GM19238 (cell line): ENCODE measurements at regions not wholly inside any gene's neighbourhood (a gene's known extent, or its start where the extent isn't known, plus 50 kb on each side); places are given as distances from the start of the nearest gene placed in this dataset.
"Not testable (repeated sequence)": the region's sequence is repeated elsewhere in the genome, so short reads cannot be mapped to it uniquely, and the experiment has no call there.

Experiments
- DNase-seq: peaks from one replicate; pipeline ENCODE4 v3.0.0; 2011; ENCODE audit warnings: low spot score; ENCODE audit not compliant: insufficient read length

DNA sequence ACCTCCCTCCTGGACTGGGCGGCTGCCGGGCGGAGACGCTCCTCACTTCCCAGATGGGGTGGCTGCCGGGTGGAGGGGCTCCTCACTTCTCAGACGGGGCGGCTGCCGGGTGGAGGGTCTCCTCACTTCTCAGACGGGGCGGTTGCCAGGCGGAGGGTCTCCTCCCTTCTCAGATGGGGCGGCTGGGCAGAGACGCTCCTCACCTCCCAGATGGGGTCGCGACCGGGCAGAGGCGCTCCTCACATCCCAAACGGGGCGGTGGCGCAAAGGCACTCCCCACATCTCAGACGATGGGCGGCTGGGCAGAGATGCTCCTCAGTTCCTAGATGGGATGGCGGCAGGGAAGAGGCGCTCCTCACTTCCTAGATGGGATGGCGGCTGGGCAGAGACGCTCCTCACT, 305.5 kb downstream of the SLITRK5 start:
- not testable (repeated sequence) for DNase-seq

DNA sequence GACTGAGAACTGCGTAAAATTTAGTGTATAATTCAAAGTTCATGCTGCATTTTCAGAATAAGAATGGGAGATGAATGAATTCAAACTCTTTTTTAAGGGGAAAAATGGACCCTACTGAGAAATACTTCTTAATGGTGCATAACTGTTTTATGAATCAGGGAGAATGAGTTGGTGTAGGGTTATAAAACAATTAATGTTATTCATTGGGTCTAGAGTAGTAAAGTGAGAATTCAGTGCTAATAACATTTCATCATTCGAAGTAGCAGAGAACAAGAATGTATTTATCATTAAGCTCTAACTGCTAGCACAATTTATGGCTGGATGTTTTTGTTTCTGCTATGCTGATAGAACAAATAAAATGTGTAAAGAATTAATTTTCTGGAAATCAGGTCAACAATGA, 310.2 kb downstream of the SLITRK5 start:
- no peak for DNase-seq

DNA sequence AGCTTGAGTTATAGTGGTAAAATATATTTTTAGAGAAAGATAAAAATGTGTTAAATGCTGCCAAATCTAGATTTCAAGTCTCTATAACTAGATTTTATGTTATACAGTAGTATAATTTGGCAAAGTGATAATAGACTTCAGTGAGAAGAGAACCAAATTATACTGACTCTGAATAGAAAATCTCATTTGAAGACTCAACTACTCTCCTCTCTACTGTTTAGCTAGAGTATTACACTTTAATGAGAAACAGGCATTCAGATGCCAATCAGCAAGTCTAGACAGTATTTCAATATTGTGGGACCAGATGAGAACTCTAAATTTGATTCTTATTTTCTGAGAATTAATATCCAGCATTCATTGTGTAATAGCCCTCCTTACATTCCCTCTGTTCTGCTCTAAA, 311.2 kb downstream of the SLITRK5 start:
- DNase-seq, result no peak

DNA sequence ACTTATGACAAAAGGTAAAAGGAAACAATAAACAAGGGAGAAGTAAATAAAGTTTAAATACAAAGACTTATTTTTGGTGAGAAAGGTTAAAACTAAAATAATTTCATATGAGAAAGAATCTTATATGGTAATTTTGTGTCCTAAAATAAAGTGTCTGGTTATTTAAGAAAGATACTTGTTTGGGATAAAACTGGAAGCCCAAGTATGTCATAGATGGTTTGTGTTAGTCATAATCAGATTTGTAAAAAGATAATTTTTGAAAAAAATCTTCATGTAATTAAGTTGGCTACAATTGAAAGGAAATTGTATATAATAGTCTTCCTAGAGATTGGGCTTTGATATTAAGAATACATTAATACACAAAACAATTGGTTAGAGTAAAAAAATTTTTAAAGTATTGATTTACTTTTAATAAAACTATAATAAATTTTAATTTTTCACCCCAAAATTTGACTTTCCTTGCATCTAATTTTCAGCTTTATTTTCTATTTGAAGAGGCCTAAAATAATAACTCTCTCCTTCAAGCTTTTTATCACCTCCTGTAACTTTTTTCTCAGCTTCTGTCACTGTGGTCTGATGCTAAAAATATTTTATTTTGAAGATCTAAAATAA, 315.6 kb downstream of the SLITRK5 start:
- no peak for DNase-seq

DNA sequence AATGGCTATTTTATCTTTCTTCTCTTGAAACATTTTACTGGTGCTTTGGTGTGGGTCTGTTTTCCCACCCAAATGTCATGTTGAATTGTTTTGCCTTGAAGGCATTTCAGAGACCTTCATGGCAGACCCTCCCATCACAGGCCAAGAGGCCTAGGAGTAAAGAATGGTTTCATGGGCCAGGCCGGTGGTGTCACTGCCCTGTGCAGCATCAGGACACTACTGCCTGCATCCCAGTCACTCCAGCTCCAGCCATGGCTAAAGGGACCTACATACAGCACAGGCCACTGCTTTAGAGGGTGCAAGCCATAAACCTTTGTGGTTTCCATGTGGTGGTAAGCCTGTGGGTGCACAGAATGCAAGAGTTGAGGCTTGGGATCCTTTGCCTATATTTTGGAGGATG, 326.9 kb downstream of the SLITRK5 start:
- DNase-seq, result no peak

DNA sequence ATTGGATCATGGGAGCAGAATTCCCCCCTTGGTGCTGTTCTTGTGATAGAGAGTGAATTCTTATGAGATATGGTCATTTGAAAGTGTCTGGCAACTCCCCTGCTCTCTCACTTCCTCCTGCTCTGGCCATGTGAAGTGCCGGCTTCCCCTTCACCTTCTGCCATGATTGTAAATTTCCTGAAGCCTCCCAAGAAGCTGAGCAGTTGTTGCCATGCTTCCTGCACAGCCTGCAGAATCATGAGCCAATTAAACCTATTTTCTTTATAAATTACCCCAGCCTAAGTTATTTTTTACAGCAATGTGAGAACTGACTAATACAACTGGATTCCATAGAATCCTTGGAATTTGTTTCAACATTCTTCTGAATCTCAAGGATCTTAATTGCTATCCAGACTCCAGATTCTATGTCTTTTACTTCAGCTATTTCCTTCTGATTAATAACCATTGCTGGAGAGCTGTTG, 328.1 kb downstream of the SLITRK5 start:
- no peak for DNase-seq

DNA sequence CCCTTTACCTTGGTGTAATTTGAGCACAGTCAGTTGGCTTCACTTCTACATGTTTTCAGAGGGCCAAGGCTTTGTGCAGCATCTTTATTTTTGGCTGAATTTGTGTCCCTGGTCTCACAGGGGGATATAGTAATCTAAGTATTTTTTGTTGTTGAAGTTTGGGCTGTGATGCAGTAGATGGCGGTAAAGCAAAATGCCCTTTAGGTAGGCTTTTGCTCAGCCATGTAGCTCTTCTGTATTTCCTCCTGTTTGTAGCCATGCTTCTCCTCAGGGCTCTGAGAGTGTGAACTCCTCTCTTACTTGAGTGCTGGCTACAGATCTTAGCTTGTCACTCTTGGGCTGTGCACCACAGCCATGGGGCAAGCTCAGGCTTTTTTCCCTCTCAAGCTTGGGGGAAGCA, 328.6 kb downstream of the SLITRK5 start:
- no peak for DNase-seq

DNA sequence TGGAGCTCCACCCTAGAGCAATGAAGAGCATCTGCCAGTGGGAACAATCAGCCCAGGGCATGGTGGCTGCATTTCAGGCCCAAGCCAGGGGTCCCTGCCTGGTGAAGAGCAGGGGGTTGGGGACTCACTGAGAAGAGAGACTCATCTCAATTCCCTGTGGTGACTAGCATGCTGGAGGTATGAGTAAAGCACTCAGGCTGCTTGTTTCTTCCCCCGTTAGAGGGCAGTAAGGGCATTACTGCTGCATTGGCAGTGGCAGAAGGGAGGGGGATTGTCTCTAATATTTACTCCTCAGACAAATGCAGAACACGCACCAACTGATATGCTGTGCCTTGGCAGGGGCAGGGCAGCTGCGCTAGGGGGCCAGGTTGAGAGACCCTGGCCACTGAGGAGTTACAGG, 329.1 kb downstream of the SLITRK5 start:
- no peak for DNase-seq

DNA sequence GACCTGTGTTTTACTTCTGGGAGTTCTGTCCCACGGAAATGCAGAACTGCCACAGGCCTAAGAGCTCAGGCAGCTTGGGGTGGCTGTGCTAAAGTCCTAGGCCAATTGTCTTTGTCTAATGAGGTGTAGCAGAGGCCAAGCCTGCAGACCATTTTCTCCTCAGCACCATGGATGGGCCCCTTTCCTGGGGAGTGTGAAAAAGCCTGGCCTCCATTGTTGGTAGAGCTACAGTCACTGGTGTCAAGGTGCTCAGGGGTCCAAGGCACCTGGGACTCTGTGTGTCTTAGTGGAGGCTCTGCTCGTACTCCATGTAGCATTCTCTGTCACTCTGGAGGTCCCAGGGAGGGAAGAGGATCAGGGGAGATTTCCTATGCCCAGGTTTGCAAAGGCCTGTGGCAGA, 329.6 kb downstream of the SLITRK5 start:
- no peak for DNase-seq

DNA sequence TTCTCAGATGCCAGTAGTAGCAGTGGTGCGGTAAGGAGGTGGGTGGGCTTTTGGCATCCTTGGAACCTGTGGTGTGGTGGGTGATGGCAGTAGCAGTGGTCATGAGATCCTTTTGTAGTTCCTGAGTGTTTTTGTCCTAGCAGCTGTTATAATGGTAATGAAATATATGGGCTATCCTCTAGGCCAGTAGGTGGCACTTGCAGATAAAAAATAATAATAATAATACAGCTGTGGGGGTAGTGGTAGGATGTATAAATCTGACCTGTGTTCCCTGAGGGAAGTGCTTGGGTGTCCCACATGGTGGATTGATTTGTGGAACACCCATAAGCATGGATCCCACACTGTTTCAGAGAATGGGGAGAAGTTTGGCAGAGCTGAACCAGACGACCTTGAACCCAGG, 334.0 kb downstream of the SLITRK5 start:
- no peak for DNase-seq

DNA sequence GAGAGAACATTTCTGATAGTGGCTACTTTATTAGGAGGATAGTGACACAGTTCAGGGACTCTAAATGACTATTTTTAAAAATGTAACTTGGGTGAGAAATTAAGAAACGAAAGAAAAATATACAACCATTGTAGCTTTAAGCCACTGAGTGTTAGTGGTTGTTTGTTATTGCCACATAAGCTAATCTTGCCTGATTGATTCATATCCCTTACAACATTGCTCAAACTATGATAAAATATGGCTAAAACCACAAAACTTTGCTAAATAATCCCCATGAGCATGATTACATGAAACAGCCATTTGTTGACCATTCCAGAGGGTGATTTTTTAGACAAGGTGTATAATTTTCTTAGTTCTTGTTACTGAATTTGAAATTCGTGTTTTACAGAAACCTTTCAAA, 343.4 kb downstream of the SLITRK5 start:
- no peak for DNase-seq

DNA sequence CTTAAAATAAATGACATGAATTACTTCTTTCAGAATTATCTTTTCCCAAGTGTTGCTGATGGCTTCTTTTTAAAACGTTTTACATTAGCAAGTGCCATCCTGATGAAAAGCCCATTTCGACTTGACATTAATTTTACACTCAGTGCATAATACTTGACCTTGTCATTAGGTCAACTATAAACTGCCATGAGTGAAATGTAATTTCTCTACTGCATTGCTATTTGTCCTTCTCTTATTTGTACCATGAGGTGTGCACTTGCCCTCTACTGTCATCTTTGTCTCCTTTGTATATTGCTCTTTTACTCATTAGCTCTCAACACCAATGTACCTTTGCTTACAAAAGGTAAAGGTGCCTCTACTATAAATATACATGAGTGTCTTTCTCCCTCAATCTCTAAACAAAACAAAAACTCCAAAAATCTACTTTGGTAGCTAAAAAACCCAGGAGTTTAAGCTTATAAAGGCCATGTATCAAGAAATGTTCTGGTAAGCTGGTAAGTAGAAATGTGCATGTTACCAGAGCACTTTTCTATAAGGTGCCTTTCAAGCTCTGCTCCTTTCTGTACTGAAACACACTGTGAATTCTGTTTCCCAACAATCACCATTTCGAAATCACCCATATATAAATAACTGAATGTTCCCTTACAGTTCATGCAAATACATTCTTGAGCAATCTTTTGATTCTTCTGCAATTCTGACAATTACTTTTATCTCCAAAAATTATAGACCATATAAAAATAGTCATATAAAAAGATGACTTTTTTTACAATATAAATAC, 351.4 kb downstream of the SLITRK5 start:
- DNase-seq, result no peak

DNA sequence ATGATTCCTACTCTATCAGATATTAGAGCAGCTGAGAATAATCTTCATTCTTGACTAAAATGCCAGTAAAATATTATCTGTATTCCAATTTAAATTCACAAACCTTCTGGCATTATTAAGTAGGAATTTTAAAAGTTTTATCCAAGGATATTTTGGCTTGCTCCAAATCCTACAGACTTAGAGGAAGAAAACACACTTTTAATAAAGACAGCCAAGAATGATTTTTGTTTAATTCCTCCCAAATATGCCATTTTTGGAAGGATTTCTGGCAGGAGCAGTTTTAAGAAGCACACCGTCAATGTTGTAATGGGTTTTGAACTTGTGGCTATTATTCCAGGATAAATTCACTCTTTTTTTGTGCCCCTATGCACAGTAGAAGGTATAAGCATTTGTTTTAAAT, 355.1 kb downstream of the SLITRK5 start:
- no peak for DNase-seq

DNA sequence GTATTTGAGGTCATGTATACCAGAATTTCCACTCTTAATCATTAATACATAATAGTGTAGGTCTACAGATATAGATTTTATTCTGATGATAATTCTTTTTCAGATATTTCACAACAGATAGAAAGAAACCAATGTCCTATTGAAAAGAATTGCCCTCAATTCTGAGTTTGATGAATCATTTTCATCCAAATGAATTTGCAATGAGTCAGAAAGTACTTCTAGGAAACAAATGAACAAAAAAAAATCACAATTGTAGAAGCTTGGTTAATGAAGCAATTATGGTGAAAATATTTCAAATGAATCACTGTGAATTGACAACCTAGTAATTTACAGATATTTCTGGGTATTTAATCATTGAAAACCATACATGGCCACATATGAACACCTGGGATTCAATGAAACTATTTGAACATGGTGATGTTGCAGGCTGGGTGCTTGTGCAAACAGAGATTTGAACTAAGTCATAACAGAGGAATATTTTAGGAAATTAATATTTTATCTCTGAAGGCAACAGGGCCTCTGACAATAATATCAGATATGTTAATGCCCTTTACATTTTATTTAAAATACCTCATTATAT, 360.9 kb downstream of the SLITRK5 start:
- no peak for DNase-seq

DNA sequence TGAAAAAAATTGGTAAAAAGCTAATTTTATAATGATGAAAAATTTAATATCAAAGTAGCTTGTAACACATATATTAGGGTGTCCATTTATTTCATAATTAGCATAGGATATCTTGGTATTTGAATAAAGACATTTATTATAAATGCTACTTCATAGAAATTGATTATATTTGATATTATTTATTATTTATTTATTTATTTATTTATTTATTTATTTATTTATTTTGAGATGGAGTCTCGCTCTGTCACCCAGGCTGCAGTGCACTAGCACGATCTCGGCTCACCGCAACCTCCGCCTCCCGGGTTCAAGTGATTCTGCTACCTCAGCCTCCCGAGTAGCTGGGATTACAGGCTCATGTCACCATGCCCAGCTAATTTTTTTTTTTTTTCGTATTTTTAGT, 365.0 kb downstream of the SLITRK5 start:
- DNase-seq, result not testable (repeated sequence)

DNA sequence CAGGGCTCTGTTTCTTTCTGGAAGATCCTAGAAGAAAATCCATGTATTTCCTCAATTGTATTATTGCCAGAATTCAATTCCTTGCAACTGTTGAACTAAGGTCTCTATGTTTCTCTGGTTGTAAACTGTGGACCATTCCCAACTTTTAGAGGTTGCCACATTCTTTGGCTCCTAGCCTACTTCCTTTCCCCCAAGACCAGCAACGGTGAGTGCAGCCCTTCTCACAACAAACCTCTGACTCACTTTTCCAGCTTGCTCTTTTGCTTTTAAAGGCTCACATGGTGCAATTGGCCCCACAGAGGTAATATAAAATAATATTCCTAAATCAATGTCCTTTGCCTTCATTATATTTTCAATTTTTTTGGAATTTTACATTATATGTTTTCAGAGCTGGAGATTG, 371.3 kb downstream of the SLITRK5 start:
- DNase-seq, result no peak

DNA sequence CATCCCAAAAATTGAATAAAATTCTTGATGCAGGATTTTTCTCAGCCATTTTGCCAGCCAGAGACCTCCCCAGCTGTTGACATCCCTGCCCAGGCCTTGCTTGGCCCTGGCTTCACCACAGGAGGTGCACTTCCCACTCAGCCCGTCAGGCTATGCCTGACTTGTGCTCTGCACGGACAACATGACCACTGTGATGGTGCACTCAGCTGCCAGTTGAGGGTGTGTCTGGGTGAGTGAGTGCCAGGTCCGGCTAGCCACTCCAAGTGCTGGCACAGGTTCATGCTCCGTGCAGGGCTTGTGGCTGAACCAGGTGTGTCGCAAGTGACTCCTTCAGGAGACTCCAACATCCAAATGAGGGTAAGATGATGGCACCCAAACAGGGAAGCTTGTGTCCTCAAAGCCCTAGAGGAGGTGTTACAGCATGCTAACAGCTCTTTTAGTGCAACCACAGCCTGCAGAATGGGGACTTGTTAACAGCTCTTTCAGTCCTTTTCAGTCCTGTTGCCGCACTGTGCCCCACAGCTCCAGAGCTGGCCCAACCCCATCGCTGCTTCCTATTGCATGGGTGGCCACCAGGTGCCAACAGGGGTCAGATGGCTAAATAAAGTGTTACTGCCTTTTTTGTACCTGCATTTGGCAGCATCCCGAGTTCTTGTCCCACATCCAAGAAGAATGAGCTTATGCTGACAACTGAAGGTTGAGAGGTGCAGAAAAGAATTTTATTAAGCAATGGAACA, 380.7 kb downstream of the SLITRK5 start:
- DNase-seq, result no peak

DNA sequence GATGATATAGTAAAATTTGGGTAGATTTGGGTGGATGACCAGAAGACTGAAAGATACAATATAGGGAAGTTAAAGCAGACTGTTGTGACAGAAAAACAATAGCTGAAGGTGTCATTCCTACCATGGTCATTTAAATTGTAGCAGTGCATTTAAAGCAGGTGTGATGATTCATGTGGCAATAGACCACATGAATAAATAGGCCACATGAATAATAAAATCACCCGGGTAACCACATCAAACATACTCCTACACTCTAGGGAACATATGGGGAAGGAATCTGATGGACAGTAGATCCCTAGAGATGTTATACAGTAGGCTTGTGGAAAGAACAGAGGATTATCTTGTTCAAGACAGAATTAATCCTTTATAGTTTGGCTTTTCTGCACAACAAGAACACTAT, 392.6 kb downstream of the SLITRK5 start:
- no peak for DNase-seq

DNA sequence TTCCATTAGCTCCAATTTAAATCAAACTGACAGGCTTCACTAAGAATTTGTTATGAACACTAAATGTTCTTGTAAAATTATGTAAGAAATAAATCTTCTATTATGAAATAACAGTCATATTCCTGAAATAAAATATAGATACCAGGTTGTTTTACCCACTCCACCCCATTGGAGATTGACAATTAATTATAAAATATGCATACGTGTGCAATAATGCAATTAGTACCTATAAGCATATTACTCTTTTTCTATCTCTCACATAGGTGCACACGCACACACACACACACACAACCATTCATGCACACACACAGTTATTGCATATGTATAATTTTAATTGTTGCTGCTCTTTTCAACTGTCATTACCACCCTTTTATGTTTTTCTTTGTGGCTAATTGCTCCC, 395.7 kb downstream of the SLITRK5 start:
- no peak for DNase-seq

DNA sequence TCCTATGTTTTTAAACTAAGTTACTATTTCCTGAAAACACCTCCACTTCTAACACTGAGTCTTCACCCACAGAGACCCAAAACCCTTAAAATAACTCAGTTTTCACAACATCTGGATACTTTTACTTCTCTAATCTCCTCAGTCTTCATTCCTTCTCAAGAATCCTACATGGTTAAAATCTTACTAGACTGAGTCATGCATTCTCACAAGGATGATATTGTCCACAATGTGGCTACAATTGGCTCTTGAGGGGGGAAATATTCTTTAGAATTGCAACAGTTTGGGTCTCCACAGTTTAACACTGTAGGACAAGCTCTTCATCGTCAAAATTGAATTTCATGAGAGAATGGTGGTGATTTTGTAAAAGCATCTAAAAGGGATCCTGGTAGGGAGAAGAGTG, 397.1 kb downstream of the SLITRK5 start:
- no peak for DNase-seq

DNA sequence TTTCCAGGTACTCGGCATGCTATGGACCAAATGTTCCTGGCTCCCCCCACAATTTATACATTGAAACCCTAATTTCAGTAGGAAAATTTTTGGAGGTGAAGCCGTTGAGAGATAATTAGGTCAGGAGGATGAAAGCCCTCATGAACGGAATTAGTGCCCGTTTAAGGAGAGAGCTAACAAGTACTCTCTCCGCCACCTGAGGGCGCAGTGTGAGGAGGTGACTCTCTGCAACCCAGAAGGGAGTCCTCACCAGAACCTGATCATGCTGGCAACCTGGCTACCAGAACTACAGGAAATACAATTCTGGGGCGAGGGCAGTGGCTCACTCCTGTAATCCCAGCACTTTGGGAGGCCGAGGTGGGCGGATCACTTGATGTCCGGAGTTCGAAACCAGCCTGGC, 397.8 kb downstream of the SLITRK5 start:
- DNase-seq, result no peak

DNA sequence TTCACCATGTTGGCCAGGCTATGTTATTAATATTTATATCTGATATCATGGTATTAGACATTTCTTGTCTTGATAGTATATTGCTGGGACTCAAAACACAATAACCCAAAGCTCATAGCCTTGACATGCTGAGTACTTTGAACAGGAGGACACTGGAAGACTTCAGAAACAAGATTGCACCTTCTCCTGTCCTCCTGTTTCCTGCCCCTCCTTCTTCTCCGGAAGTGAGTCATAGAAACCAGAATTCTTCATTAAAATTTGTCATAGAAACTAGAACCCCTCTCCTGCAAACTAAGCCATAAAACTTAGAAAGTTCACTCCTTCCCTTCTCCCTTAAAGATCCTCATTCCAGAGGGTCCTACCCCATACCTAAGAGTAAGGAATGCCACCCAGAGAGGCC, 400.2 kb downstream of the SLITRK5 start:
- DNase-seq, result no peak
